ENCODE measurements at regions not wholly inside any gene's neighbourhood (a gene's known extent, or its start where the extent isn't known, plus 50 kb on each side); places are given as distances from the start of the nearest gene placed in this dataset.

DNA sequence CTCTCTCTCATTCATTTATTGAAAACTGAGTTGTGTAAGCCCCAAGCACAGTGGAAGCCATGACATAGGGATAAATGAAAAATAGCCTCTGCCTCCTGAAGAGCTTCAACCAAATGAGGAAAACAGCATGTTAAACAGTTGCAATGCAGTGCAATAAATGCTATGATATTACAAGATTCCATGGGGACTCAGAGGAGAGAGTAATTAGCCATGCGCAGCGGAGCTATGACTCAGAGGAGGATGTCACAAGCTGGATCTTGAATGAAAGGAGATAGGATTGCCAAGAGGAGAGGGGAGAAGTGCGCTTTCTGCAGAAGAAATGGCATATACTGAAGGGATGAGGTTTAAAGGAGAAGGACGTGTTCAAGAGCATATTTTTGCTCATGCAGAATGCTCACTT, 231.3 kb upstream of the PLXNA2 start:
- ChIA-PET CTCF (interaction anchor here (0.6 to 2.1 kb wide), 3 partner anchors 8 to 589 kb away, joined by 4 to 6 read pairs (median 6); no protein-coding TSS in a partner anchor), POLR2A (interaction anchor here (1.8 kb wide), 1 partner anchor 231 kb away, joined by 5 read pairs; the partner anchor contains the start of gene PLXNA2)
- TF ChIP-seq PRDM6 (tag by site-specific recombination; IDR thresholded peaks at IDR 0.05) (no peak), ZNF610 (tag by site-specific recombination; IDR thresholded peaks at IDR 0.05; ENCODE audit: borderline replicate concordance) (no peak), ZBTB44 (tag by site-specific recombination; IDR thresholded peaks at IDR 0.05) (peak; percentile 84), FEZF1 (tag by site-specific recombination; IDR thresholded peaks at IDR 0.05) (0 out of 2 replicates have a peak, but pooled peaks have one; percentile 11), MZF1 (tag by site-specific recombination; IDR thresholded peaks at IDR 0.05; ENCODE audit: borderline replicate concordance) (no peak), KLF1 (tag by site-specific recombination; IDR thresholded peaks at IDR 0.05) (no peak), ZNF660 (tag by site-specific recombination; IDR thresholded peaks at IDR 0.05) (0 out of 2 replicates have a peak, but pooled peaks have one; percentile 42), ZIC2 (tag by site-specific recombination; IDR thresholded peaks at IDR 0.05) (0 out of 2 replicates have a peak, but pooled peaks have one; percentile 7), ZSCAN30 (tag by site-specific recombination; IDR thresholded peaks at IDR 0.05) (no peak)
- TF ChIP-seq, protein P1, sequence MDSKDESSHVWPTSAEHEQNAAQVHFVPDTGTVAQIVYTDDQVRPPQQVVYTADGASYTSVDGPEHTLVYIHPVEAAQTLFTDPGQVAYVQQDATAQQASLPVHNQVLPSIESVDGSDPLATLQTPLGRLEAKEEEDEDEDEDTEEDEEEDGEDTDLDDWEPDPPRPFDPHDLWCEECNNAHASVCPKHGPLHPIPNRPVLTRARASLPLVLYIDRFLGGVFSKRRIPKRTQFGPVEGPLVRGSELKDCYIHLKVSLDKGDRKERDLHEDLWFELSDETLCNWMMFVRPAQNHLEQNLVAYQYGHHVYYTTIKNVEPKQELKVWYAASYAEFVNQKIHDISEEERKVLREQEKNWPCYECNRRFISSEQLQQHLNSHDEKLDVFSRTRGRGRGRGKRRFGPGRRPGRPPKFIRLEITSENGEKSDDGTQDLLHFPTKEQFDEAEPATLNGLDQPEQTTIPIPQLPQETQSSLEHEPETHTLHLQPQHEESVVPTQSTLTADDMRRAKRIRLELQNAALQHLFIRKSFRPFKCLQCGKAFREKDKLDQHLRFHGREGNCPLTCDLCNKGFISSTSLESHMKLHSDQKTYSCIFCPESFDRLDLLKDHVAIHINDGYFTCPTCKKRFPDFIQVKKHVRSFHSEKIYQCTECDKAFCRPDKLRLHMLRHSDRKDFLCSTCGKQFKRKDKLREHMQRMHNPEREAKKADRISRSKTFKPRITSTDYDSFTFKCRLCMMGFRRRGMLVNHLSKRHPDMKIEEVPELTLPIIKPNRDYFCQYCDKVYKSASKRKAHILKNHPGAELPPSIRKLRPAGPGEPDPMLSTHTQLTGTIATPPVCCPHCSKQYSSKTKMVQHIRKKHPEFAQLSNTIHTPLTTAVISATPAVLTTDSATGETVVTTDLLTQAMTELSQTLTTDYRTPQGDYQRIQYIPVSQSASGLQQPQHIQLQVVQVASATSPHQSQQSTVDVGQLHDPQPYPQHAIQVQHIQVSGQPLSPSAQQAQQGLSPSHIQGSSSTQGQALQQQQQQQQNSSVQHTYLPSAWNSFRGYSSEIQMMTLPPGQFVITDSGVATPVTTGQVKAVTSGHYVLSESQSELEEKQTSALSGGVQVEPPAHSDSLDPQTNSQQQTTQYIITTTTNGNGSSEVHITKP (tag by site-specific recombination; IDR thresholded peaks at IDR 0.05), result 0 out of 2 replicates have a peak, but pooled peaks have one; percentile 23
- Histone ChIP-seq H3K9me3 (ENCODE audit: control insufficient read depth, insufficient read depth, low read depth, low read length) (no peaks in the 10 kb centered on the region), H3K27ac (ENCODE audit: extremely low read depth, low read depth, low read length) (no peak overlapping the region), H3K36me3 (ENCODE audit: control insufficient read depth in 2 of 2, insufficient read depth in 1 of 2, low read length in 2 of 2) (no peaks in the 10 kb centered on the region), H3K4me1 (ENCODE audit: control insufficient read depth, insufficient read depth, low read length) (0 out of 2 replicates have a peak, but pooled peaks cover 3% of the 10 kb centered on the region), H3K4me3 (ENCODE audit: low read depth, low read length) (no peak overlapping the region)

DNA sequence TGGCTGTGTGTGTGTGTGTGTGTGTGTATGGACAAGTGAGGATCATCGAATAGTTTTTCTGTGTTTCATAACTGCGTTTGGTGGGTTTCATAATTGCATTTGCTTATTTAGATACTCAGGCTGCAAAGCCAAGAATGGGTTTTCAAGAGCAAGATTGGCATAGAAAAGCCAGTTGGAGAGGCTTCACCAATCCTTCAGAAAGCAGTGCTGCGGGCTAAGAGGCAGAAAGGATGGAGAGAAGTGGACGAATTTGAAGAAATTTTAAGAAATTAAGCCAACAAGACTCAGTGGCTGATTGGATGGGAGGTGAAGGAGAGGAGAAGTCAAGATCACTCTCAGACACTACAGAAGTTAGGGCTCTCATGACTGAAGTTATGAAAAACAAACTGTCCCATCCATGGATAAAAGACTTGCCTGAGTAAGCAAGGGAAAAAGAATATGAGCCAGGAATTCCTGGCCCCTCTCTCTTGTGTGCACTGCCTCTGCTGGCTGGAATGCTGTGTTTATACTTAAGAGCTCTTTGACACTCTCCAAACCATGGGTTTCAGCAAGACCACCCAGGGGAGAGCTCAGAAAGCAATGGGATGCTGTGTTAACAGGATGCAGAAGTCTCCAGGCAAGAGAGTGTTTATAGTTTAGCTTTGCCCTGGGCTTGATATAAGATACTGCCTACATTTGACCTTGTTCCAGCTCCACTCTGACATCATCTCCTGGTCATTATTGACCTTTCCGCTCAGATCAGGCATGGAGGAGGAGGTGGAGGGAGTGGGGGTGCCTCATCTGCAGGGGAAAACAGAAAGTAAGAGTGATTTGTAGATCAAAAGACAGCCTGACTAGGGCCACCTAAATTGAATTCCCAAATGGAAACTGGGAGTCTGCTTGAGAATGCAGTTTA, 232.0 kb upstream of the PLXNA2 start:
- ChIA-PET CTCF (interaction anchor here (0.6 to 2.1 kb wide), 7 partner anchors 8 to 590 kb away, joined by 3 to 12 read pairs (median 6); no protein-coding TSS in a partner anchor), POLR2A (interaction anchor here (1.8 kb wide), 1 partner anchor 231 kb away, joined by 5 read pairs; the partner anchor contains the start of gene PLXNA2)
- Histone ChIP-seq H3K36me3 (ENCODE audit: control insufficient read depth in 2 of 2, insufficient read depth in 1 of 2, low read length in 2 of 2) (no peaks in the 10 kb centered on the region), H3K4me1 (ENCODE audit: control insufficient read depth, insufficient read depth, low read length) (0 out of 2 replicates have a peak, but pooled peaks cover 3% of the 10 kb centered on the region), H3K27ac (ENCODE audit: extremely low read depth, low read depth, low read length) (no peak overlapping the region), H3K9me3 (ENCODE audit: control insufficient read depth, insufficient read depth, low read depth, low read length) (no peaks in the 10 kb centered on the region), H3K4me3 (ENCODE audit: low read depth, low read length) (no peak overlapping the region)
- TF ChIP-seq ZBTB10 (tag by site-specific recombination; IDR thresholded peaks at IDR 0.05) (no peak), ZNF449 (tag by site-specific recombination; IDR thresholded peaks at IDR 0.05) (no peak)
- TF ChIP-seq, protein P1 (tag by site-specific recombination; IDR thresholded peaks at IDR 0.05), result peak; percentile 96
